Keratinocyte (primary cell): ENCODE measurements at regions not wholly inside any gene's neighbourhood (a gene's known extent, or its start where the extent isn't known, plus 50 kb on each side); places are given as distances from the start of the nearest gene placed in this dataset.

ENCODE experiments used
- EZH2 ChIP-seq: IDR thresholded peaks from one replicate; pipeline ENCODE4 v1.6.1; 2012; ENCODE audit warnings: inconsistent platforms, mild to moderate bottlenecking, low read length, moderate library complexity
- TF ChIP-seq, protein P1 (sequence below), 3 experiments: IDR thresholded peaks in 1 of 3; conservative IDR thresholded peaks in 1 of 3; optimal IDR thresholded peaks in 1 of 3; 2 replicates in 2 of 3; 3 replicates in 1 of 3; pipeline versions ENCODE3 to v1.5.1; 2011; ENCODE audit warnings: low read length in 3 of 3, mild to moderate bottlenecking in 3 of 3, moderate library complexity in 2 of 3, control low read depth in 1 of 3, inconsistent platforms in 1 of 3; ENCODE audit not compliant: insufficient read depth in 2 of 3; ENCODE audit errors: extremely low read depth in 1 of 3

DNA sequence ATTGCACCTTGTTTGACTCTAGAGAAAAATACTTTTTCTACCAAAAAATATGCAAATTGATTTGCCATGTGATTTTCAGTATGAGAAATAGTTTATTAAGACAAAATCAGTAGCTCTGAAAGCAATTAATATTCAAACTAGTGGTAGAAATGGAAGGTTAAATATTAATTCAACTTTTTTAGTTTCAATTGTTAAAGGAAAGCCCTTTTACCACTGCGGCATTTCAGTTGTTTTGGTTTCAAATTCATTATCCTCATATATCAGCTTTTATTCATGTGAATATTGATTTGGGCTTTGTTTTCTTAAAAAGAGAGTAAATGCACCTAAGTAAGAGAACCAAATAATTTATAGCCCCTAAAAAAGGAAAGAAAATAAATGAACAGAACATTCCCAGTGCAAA lies 660.6 kb upstream of the CHD1 start:
- TF ChIP-seq, protein P1, sequence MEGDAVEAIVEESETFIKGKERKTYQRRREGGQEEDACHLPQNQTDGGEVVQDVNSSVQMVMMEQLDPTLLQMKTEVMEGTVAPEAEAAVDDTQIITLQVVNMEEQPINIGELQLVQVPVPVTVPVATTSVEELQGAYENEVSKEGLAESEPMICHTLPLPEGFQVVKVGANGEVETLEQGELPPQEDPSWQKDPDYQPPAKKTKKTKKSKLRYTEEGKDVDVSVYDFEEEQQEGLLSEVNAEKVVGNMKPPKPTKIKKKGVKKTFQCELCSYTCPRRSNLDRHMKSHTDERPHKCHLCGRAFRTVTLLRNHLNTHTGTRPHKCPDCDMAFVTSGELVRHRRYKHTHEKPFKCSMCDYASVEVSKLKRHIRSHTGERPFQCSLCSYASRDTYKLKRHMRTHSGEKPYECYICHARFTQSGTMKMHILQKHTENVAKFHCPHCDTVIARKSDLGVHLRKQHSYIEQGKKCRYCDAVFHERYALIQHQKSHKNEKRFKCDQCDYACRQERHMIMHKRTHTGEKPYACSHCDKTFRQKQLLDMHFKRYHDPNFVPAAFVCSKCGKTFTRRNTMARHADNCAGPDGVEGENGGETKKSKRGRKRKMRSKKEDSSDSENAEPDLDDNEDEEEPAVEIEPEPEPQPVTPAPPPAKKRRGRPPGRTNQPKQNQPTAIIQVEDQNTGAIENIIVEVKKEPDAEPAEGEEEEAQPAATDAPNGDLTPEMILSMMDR (optimal IDR thresholded peaks at IDR 0.05 in 1 of 3, IDR thresholded peaks at IDR 0.05 in 1 of 3, conservative IDR thresholded peaks at IDR 0.05 in 1 of 3; ENCODE audit: extremely low read depth in 1 of 3, insufficient read depth in 2 of 3, low read length in 3 of 3) = no peak
- TF ChIP-seq EZH2 = no peak
